DMS153 treated with DMSO at 0.1 percent for 48 hours (cell line): ENCODE measurements at regions not wholly inside any gene's neighbourhood (a gene's known extent, or its start where the extent isn't known, plus 50 kb on each side); places are given as distances from the start of the nearest gene placed in this dataset.
A peak's percentile ranks its signal among the peaks of the same experiment; 100 is the strongest.

Experiments
- DNase-seq: peaks from one replicate; lab custom pipeline; 2025; ENCODE audit not compliant: unreplicated experiment; lab: John Stamatoyannopoulos, UW

DNA sequence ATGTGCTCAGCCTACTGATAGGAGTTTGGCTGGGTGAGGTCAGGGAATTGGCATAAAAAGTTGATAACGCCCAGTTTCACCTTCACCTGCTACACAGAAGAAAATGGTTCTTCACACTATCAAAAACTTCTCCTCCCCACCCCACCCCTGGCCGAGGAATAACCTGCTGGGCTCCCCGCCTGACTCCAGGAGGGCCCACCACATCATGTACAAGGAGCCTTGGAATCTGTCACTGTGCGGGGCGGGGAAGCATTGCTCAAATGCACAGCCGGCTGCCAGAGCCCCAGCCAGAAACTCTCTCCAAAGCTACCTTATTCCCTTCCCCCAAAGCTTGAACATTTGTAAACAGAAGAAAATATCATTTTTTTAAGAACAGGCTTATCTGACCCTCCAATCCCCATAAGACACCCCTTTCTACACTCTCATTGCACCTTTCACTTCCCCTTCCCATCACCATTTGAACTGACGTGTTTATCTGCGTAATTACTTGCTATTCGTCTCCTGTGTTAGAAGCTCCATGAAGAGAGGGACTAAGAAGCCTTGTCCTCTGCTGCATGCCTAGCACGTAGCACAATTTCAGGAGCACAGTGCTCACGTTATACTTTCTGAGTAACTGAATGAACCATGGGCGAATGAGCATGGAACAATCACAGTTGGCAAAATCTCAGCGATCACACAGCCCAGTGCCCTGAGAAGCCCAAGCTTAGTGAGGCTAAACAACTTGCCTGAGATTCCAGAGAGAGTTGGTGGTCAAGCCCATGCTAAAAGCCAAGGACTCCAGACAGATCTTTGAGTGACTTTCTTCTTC, 82.9 kb downstream of the HES1 start:
- no peak for DNase-seq

DNA sequence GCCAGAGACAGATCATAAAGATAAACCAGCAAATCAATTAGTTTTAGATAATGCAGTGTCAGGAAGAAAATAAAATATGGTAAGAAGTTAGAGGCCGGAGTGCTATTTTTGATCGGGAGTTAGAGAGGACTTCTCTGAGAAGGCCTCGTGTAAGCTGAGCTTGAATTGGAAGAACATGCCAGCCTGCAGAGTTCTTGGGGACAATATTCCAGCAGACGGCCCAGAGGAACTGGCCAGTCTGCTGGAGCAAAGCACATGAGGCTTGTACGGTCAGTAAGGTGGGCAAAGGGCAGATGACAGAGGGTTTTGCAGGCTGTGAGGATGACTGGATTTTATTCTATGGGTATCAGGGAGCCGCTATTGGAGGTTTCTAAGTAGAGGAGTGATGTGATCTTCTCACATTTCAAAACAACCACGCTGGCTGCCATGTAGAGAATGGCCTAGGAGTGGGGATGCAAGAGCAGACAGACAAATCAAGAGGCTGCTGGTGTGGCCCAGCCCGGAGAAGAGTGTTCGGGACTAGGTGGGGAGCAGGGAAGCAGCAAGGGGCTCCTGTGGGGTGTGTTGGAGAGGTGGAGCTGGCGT, 84.0 kb downstream of the HES1 start:
- no peak for DNase-seq

DNA sequence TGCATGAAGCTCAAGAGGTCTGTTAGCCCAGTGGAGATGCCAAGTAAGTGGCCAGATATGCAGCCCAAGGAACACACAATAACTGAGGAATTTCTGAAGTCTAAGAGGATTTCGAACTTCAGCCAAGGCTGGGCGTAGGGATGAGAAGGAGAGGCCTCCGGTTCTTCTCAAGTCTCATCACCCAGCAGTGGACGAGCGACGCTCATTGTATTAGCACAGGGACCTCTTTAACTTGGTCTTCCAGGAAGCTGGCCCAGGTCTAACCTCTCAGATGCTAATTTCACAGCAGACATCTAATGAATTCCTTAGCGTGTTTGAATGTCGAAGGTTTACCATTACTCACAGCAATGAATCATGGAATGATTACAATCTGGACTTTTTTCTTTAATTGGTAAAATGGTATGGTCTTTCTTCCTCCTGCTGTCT, 85.0 kb downstream of the HES1 start:
- DNase-seq = no peak

DNA sequence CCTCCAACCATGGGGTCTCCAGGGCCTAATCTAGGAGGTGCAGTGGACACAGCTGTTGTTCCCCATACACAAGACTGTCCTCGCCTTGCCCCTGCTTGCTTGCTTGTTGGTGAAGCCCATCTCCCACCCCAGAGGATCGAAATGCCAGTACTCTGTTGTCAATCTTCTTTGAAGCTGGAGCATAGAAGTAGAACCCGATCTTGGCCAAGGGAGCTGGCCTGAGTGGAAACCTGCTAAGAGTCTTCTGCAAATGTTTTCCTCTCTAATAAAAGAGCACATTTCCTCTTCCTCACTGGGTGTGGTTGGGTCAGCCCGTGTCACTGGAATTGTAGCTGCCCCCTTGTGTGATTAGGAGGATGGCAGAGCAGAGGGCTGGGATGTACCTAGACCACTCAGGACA, 85.4 kb downstream of the HES1 start:
- no peak for DNase-seq

DNA sequence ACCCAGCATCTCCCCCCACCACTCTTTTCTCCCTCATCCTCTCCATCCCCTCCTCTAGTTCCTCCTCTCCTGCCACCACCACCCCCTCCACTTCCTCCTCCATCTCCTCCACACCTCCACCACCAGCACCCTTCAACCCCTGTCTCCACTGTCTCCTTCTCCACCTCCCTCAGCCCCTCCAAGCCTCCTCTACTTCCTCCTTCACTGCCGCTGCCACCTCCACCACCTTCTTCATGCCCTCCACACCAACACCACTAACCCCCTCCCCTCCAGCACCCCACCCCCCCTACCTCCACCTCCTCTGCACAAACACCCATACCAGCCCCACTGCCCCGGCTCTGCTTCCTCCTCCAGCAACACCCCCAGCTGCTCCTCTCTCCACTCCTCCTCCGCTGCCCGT, 88.0 kb downstream of the HES1 start:
- no peak for DNase-seq

DNA sequence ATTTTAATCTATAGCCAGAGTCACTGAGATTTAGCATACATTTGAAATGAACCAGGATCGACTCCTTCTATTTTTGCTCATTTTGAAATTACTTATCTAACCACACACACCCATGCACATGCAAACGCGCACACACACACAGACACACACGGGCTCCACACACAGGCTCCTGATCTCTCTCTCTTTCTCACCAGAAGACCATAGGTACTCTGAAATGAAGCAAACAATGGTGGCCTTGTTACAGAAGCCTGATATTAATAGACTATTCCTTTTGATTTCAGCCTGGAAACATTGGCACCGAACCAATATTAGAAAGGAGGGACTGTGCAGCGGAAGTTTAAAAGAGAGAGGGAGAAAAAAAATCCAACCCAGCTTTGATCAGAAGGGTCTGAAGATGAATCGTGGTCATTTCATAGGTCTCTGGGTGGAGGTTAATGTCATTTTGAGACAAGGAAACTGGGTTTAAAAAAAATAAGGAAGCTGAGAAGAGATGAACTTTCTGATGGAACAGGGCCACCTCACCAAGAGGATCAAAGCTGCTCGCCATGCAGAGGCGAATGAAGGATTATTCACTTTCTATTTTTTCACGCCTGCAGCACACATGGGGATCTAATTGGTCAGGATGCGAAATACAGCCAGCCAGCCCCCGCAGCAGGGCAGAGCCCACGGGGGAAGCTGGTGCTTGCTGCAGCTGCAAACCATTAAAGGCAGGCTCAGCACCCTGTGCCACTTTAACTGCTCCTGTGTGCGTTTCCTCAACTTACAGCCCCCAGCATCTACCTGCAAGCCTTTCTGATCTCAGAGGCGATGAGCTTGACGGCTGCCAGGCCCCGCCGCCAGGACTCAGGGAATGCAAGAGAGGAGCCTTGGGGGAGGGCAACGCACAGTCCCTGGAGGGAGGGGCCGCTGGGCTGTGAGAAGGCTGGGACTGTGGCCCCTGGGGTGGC, 88.8 kb downstream of the HES1 start:
- no peak for DNase-seq

DNA sequence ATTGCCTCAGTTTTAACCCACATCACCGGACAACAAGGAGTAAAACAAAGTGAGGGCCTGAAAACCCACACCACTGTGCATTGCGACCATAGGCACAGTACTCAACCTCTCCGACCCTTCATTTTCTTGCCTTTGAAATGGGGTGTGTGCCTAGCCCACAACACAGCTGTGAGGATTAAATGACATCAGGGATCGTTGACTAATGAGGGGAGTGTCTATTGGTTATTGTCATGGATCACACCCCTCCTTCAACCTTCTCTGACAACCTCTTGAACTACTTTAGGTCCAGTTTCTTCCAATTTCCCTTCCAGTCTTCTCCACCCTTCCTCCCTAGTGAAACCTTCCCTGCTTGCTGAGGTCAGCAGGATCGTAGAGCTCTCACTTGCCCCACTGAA, 89.5 kb downstream of the HES1 start:
- DNase-seq = no peak

DNA sequence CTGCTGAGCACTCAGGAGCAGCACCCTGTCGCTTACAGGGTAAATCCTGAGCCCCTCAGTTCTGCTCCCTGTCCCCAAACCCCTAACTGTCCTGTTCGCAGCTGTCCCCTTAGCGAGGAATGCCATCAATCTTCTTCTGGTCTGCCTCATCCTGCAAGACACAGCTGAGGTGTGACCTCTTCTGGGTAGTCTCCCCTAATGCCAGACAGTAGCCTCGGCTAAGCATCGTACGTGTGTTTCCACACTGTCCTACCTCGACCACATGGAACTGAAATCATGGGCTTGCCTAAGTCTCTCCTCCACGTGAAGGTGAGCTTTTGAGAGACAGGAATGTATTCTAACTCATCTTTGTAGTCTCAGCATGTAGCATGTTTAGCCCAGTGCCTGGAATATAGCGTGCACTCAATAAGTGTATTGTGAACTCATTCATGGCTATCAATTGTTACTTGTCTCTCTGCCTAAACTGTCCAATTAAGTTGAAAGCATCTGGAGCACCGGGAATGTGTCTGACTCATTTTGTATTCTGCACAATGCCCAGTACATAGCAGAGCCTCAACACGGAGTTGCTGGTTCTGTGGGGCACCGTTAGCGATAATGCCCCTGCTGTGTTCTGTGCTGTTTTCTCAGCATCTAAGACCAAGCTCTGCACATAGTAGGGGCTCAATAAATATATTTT, 90.2 kb downstream of the HES1 start:
- no peak for DNase-seq

DNA sequence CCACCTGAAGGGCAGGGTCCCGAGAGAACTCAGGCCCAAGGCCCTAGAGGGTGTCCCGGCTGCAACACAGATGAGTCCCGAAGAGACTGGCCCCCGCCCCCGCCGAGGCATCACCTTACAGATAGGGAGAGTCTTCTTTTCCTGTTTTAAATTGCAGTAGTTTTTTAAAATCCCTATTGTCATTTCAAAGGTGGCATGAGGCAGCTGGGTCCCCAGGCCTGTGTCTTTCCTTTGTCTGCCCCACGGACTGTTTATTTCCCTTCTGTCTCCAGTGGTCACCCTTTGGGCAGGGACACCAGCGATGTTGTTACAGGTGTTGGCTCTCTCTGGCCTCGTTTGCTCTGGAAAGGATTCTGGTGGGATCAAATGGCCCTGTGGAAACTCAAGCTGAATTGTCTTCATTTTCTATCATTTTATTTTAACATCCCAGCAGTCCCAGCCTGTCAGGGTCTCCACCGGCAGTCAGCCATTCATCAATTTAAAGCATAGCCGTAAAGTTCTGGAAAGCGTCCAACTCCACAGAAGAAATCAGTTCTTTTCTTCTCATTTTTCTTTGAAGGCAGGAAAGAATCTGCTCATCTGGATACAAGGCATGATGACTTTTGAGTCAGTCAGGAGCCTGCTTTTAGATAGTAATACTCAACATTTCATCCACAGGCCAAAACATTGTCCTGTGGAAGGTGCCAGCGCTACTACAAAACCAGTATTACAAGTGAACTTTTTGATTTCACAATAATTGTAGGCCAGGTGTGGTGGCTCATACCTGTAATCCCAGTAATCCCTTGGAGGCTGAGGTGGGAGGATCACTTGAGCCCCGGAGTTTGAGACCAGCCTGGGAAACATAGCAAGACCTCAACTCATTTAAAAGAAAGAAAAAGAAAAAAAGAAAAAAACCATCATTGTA, 96.2 kb downstream of the HES1 start:
- DNase-seq = no peak

DNA sequence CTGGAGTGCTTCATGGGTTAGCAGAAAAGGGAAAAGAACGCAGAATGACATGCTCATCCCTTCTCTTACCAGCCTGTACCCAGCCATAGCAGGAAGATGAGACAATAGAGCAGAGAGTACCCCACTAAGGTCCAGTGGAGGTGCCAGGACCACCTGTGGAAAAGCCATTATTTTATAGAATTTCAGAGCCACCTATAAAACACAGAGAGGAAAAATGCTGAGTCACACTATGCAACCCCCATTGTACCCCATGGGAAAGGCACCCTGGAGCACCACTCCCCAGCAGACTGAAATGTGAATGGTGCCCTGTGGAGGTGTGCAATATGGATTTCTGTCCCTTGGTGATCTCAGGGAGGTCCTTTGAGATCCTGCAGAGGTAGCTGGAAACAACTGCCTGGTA, 97.2 kb downstream of the HES1 start:
- no peak for DNase-seq

DNA sequence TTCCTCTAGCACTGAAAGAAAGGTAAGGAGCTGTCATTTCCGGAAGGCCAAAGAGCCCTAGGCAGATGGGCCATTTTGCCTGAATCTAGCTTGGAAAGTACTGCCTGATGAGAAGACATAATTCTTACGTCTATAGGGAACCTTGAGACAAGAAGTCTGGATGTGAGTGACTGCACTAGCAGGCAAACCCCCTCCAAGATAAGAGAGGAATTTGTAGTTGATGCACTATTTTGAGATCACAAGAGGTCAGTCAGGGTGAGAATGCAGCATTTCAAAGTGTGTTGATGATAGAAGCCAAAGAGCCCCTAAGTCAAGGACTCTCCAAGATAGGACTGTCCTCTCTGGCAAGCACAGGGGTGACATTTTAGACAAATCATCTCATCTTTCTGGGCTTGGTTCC, 99.2 kb downstream of the HES1 start:
- DNase-seq = no peak

DNA sequence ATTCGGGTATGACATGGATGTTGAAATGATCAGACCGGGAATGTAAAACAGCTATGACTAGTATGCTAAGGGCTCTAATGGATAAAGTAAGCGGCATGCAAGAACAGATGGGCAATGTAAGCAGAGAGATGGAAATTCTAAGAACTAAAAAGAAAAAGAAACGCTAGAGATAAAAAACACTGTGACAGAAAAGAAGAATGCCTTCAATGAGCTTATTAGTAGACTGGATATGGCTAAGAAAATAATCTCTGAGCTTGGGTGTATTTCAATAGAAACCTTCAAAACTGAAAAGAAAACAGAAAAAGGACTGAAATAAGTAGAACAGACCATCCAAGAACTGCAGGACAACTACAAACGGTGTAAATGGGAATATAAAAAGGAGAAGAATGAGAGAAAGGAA, 101.2 kb downstream of the HES1 start:
- no peak for DNase-seq

DNA sequence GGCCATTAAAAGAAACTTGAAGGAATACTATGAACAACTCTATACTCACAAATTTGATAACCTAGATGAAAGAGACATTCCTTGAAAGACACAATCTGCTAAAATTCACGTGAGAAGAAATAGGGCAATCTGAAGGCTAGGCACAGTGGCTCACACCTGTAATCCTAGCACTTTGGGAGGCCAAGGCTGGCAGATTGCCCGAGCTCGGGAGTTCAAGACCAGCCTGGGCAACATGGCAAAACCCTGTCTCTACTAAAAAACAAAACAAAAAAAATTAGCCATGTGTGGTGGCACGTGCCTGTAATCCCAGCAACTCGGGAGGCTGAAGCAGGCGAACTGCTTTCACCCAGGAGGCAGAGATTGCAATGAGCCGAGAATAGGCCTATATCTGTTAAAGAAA, 104.8 kb downstream of the HES1 start:
- no peak for DNase-seq

DNA sequence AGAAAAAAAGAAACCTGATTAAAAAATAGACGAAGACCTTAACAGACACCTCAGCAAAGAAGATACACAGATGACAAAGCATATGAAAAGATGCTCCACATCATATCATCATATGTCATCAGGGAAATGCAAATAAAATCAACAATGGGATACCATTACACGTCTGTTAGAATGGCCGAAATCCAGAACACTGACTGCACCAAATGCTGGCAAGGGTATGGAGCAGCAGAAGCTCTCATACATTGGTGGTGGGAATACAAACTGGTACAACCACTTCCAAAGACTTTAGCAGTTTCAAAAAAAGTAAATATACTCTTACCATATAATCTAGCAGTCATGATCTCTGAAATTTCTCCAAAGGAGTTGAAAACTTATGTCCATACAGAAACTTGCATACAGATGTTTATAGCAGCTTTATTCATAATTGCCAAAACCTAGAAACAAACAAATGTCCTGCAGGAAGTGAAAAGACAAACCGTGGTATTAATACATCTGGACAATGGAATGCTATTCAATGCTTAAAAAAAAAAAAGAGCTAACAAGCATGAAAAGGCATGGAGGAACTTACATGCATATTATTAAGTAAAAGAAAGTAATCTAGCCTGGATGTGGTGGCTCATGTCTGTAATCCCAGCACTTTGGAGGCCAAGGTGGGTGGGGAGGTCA, 107.4 kb downstream of the HES1 start:
- DNase-seq = no peak

DNA sequence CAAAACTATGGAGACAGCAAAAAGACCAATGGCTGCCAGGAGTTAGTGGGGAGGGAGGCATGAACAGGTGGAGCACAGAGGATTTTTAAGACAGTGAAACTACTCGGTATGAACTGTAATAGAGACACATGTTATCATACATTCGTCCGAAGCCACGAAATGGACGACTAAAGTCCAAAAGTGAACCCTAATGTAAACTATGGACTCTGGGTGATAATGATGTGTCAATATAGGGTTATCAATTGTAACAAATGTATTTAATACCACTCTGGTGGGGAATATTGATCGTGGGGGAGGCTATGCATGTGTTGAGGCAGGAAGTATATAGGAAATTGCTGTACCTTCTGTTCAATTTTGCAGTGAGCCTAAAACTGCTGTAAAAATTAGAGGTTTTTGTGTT, 107.0 kb downstream of the CPN2 start:
- no peak for DNase-seq

DNA sequence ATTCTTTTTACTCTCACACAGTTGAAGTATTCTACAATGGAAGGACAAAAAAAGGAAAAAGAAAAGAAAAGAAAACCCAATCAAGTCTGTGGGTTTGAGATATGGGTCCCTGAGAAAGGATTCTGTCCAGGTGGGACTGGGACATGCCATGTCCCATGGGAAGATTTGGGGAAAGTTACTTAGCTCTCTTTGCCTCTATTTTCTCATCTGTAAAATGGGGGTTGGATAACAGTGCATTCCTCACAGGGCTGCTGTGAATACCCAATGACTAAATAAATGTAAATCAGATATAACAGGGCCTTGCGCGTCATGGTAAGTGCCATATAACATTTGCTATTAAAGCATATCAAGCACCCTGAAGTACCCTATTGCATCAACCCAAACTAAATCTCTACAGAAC, 105.7 kb downstream of the CPN2 start:
- no peak for DNase-seq

DNA sequence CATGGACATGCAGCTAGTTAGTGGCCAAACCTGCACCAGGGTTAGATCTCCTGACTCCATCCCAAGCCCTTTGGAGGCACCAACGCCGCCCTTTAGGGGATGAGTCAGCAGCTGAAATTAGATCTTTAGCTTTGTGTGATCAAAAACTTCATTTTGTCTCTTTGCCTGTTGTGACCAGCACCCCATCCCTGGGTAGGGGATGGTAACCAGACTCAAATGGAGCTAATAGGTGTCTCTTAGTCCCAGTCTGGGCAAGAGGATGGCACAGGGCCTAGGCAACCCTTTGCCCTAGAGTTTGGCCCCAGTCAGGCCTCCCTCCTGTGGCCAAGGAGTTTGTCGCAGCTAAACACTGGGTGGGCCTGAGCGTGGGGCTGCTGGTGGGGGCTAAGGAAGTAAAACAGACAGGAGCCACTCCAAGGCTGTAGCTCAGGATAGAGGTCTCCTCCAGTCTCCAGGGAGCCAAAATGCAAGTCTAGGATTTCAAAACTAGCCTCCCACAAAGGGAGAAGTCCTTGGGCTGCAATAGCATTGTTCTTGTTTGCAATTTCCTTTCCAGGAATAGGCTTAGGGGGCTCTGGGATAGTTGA, 105.1 kb downstream of the CPN2 start:
- DNase-seq = no peak

DNA sequence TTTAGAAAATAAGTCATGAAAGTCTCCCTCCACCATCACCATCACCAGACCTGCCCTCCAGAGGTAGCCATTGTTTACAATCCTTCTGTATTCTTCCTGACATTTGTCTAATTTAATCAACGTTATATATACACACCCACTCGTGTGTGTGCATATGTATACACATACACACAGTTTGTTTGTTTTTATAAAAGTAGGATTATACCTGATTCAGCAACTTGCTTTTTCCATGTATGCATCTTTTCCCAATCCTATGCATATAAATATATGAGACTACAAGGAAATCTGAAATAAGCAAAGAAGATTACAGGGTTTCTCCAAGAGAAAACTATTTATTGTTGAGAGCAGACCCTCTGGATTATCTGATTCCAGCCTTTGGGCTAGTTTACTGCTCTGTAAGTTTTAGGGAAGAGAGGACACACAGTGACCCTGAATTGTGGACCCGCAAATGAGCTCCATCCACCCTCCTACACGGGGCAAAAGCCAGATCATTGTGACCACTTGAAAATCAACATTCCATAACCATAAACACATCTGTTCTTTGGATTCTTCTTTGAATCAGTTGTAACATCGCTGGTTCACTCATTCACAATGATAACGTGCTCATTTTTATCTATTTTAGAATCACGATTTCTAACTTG, 104.3 kb downstream of the CPN2 start:
- DNase-seq = no peak

DNA sequence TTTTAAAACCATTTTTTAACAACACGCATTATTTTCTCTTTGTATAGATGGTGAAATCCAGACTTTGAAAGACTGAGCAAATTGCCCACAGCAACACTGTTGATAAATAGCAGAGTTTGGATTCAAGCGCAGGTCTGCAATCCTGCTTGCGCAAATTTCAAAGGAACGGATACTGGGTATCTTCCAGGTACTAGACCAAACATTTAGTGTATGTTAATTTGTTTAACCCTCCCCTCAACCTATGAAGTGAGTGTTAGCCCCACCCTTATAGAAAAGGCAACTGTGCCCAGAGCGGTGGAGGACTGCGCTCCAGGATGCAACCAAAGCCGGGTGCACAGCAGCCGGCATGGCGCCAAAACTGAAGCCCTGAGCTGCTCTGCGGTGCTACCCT, 103.8 kb downstream of the CPN2 start:
- peak; percentile 86 for DNase-seq
